Hepatocyte (in vitro differentiated cells): ENCODE measurements at regions not wholly inside any gene's neighbourhood (a gene's known extent, or its start where the extent isn't known, plus 50 kb on each side); places are given as distances from the start of the nearest gene placed in this dataset.

Experiments
- CTCF ChIP-seq: fragments of 200-600 bp; sonication (generic); IDR thresholded peaks from 2 replicates; pipeline ENCODE4 v1.5.1; 2016; ENCODE audit warnings: antibody characterized with exemption, mild to moderate bottlenecking; ENCODE audit not compliant: poor library complexity
- EZH2 ChIP-seq: fragments of 200-600 bp; sonication (generic); IDR thresholded peaks from 2 replicates; pipeline ENCODE4 v1.6.1; 2016; ENCODE audit warnings: antibody characterized with exemption, mild to moderate bottlenecking, borderline replicate concordance
- EZH2phosphoT487 ChIP-seq: fragments of 200-600 bp; sonication (generic); IDR thresholded peaks from one replicate; pipeline ENCODE4 v1.6.1; 2018; ENCODE audit warnings: antibody characterized with exemption, mild to moderate bottlenecking, low read depth, moderate library complexity; ENCODE audit not compliant: unreplicated experiment, severe bottlenecking

GRCh38 chr7:115476671-115477181 is 553.8 kb downstream of the TFEC start:
- TF ChIP-seq CTCF (no peak), EZH2phosphoT487 (no peak), EZH2 (no peak)
